CD4-positive, alpha-beta T cell (primary cell): ENCODE measurements at regions not wholly inside any gene's neighbourhood (a gene's known extent, or its start where the extent isn't known, plus 50 kb on each side); places are given as distances from the start of the nearest gene placed in this dataset.

ENCODE experiments used
- ATAC-seq: fragments of 200-7000 bp; cut with Tn5 transposase; one replicate; pipeline ENCODE4 v1.10.0; 2022; ENCODE audit warnings: mild to moderate bottlenecking; ENCODE audit not compliant: poor library complexity
- CTCF ChIA-PET: fragments of 350-600 bp; sonication (Branson Sonifier 250); formaldehyde crosslinking; loops from one replicate; lab custom pipeline; 2021; ENCODE audit warnings: antibody characterized with exemption, inconsistent platforms; lab: Charles Lee
- POLR2A ChIA-PET: fragments of 350-600 bp; sonication (Branson Sonifier 250); formaldehyde crosslinking; loops from one replicate; lab custom pipeline; 2021; ENCODE audit warnings: antibody characterized with exemption, inconsistent platforms; lab: Charles Lee
- DNase-seq, 14 experiments: peaks; one replicate each; pipeline ENCODE4 v3.0.0-alpha.2; 2013 to 2020; ENCODE audit warnings: mixed read lengths in 2 of 14
- H3K27ac ChIP-seq, 2 donors: one replicate each; pipeline versions ENCODE4 v1.5.1 to v1.7.0; 2013; ENCODE audit warnings: low read length in 2 of 2, low read depth in 1 of 2, mild to moderate bottlenecking in 1 of 2
- H3K27me3 ChIP-seq, 2 experiments: 1 replicate in 1 of 2; 2 replicates in 1 of 2; pipeline versions ENCODE4 v1.6.1 to v1.7.0; 2013; ENCODE audit warnings: low read length in 2 of 2, control low read depth in 1 of 2, mild to moderate bottlenecking in 1 of 2, moderate library complexity in 1 of 2; ENCODE audit not compliant: insufficient read depth in 2 of 2, control insufficient read depth in 1 of 2
- H3K36me3 ChIP-seq: one replicate; pipeline ENCODE4 v1.6.1; 2013; ENCODE audit warnings: low read length, control low read depth; ENCODE audit not compliant: insufficient read depth
- H3K4me1 ChIP-seq: one replicate; pipeline ENCODE4 v1.6.1; 2013; ENCODE audit warnings: low read length, control low read depth; ENCODE audit not compliant: insufficient read depth
- H3K4me3 ChIP-seq: one replicate; pipeline ENCODE4 v1.5.1; 2013; ENCODE audit warnings: mild to moderate bottlenecking, low read length, moderate library complexity
- H3K9me3 ChIP-seq, 2 experiments: 1 replicate in 1 of 2; 2 replicates in 1 of 2; pipeline versions ENCODE4 v1.6.1 to v1.7.0; 2013; ENCODE audit warnings: low read length in 2 of 2, mild to moderate bottlenecking in 2 of 2, control low read depth in 1 of 2, moderate library complexity in 1 of 2; ENCODE audit not compliant: control insufficient read depth in 1 of 2, insufficient read depth in 1 of 2
- H3K27ac Mint-ChIP-seq: one replicate; pipeline ENCODE4 v1.8.0; 2020; ENCODE audit warnings: mixed read lengths
- H3K27me3 Mint-ChIP-seq: one replicate; pipeline ENCODE4 v1.8.0; 2021; ENCODE audit warnings: mixed read lengths
- H3K36me3 Mint-ChIP-seq: one replicate; pipeline ENCODE4 v1.8.0; 2021; ENCODE audit warnings: low read depth, mixed read lengths
- H3K4me1 Mint-ChIP-seq: one replicate; pipeline ENCODE4 v1.8.0; 2021; ENCODE audit warnings: low read depth, mixed read lengths
- H3K4me3 Mint-ChIP-seq: one replicate; pipeline ENCODE4 v1.8.0; 2020; ENCODE audit warnings: mild to moderate bottlenecking, mixed read lengths
- H3K9me3 Mint-ChIP-seq: one replicate; pipeline ENCODE4 v1.8.0; 2020; ENCODE audit warnings: mixed read lengths
- CTCF ChIP-seq: fragments of 200-600 bp; IDR thresholded peaks from one replicate; pipeline ENCODE4 v1.8.0; 2022; ENCODE audit warnings: antibody characterized with exemption, mild to moderate bottlenecking
- intact Hi-C, 2 experiments: fragments of 100-400 bp; cut with DNase I in 1 of 2; cut with micrococcal nuclease in 1 of 2; formaldehyde crosslinking; loops; one replicate each; pipeline versions ENCODE4 v1.15.1 to v1.9.0; 2023 to 2025; cut with DNase I, micrococcal nuclease

- H3K36me3 ChIP-seq: no peaks in the 10 kb centered on the region
- no peak overlapping the region for H3K27ac ChIP-seq
- H3K9me3 Mint-ChIP-seq: no peaks in the 10 kb centered on the region
- peak; percentile 83 for ATAC-seq
- H3K4me3 Mint-ChIP-seq: no peak overlapping the region
- peaks cover 10% of the 10 kb centered on the region for H3K4me1 ChIP-seq
- H3K27me3 Mint-ChIP-seq: no peaks in the 10 kb centered on the region
- TF ChIP-seq CTCF: no peak
- H3K4me3 ChIP-seq: no peak overlapping the region
- H3K27ac Mint-ChIP-seq: peak overlapping the region; percentile 52
- H3K4me1 Mint-ChIP-seq: peaks cover 30% of the 10 kb centered on the region
- peak in 2 of 14 experiments; percentile 25 to 36 for DNase-seq
- H3K27me3 ChIP-seq: no peaks in the 10 kb centered on the region
- ChIA-PET POLR2A (interaction anchor here (0.7 to 3.1 kb wide), 5 partner anchors 10 to 1958 kb away, joined by 3 to 13 read pairs (median 5); no protein-coding TSS in a partner anchor), CTCF (no interaction called here)
- H3K36me3 Mint-ChIP-seq: no peaks in the 10 kb centered on the region
- intact Hi-C loops: loop anchor here in 1 of 2 experiments (5.0 kb wide), 1 partner anchor 36 kb away; no protein-coding TSS in a partner anchor
- H3K9me3 ChIP-seq: no peaks in the 10 kb centered on the region
Observed at GRCh38 chr13:22076658-22077057, 405.8 kb downstream of the FGF9 start.

DNA sequence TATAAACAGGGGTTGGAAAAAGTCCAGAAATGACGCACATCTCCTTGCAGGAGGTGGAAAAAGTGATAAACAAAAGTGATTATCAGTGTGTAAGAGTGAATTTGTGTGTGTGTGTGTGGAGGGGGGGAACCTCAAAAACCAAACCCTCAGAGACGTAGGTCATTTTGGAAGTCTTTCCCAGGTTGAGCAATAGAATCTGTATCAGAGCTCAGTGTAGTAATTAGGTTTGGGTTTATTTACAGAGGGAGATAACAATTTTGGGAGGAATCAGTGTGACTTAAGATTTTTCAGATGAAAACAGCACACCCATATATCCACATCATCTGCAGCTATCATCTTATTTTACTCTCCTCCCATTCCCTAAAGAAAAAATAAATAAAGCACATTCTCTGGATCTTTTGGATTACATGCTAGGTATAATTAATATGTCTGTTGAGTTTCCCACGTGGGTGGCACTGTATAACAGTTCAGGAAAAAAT is 406.4 kb downstream of the FGF9 start:
- Histone ChIP-seq H3K9me3 (no peaks in the 10 kb centered on the region), H3K27ac (no peak overlapping the region), H3K4me1 (peaks cover 14% of the 10 kb centered on the region), H3K27me3 (no peaks in the 10 kb centered on the region), H3K36me3 (no peaks in the 10 kb centered on the region), H3K4me3 (no peak overlapping the region)
- Mint-ChIP-seq H3K27ac (peak overlapping the region; percentile 52), H3K4me1 (peaks cover 36% of the 10 kb centered on the region), H3K9me3 (no peaks in the 10 kb centered on the region), H3K4me3 (no peak overlapping the region), H3K36me3 (no peaks in the 10 kb centered on the region), H3K27me3 (no peaks in the 10 kb centered on the region)
- intact Hi-C loops: loop anchor here in 1 of 2 experiments (5.0 kb wide), 1 partner anchor 35 kb away; no protein-coding TSS in a partner anchor
- POLR2A ChIA-PET: interaction anchor here (0.7 to 3.1 kb wide), 6 partner anchors 11 to 1958 kb away, joined by 3 to 13 read pairs (median 5); no protein-coding TSS in a partner anchor
- CTCF ChIA-PET: no interaction called here
- ATAC-seq (peak; percentile 42), DNase-seq (peak in 1 of 14 experiments; percentile 12)
- no peak for TF ChIP-seq CTCF

DNA sequence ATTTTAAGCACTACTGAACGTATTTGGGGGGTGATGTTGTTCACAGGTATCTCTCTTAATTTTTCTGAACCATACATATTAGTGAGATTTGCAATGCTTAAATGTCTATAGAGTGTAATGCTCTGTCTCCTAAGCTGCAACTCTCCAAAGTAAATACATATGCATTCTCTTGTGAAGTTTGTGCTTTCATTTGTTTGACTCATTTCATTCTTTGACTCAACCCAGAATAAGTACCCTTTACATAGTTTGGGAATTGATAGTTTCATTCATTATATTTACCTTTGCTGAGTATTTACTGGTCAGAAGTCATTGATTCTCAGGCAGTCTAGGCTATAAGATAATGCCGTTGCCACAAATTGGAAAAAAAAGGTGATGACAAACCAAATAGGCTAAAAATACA is 406.9 kb downstream of the FGF9 start:
- Mint-ChIP-seq H3K4me3 (no peak overlapping the region), H3K27ac (peak overlapping the region; percentile 52), H3K36me3 (no peaks in the 10 kb centered on the region), H3K27me3 (no peaks in the 10 kb centered on the region), H3K4me1 (peaks cover 41% of the 10 kb centered on the region), H3K9me3 (no peaks in the 10 kb centered on the region)
- Histone ChIP-seq H3K9me3 (no peaks in the 10 kb centered on the region), H3K4me1 (peaks cover 19% of the 10 kb centered on the region), H3K27me3 (no peaks in the 10 kb centered on the region), H3K36me3 (no peaks in the 10 kb centered on the region), H3K4me3 (no peak overlapping the region), H3K27ac (no peak overlapping the region)
- DNase-seq: no peak
- intact Hi-C loops: loop anchor here in 1 of 2 experiments (5.0 kb wide), 1 partner anchor 35 kb away; no protein-coding TSS in a partner anchor
- no peak for TF ChIP-seq CTCF
- CTCF ChIA-PET: no interaction called here
- no peak for ATAC-seq
- POLR2A ChIA-PET: interaction anchor here (0.9 to 3.1 kb wide), 3 partner anchors 15 to 30 kb away, joined by 3 to 13 read pairs (median 5); no protein-coding TSS in a partner anchor
